K562 (cell line): ENCODE measurements at regions not wholly inside any gene's neighbourhood (a gene's known extent, or its start where the extent isn't known, plus 50 kb on each side); places are given as distances from the start of the nearest gene placed in this dataset.
"Not testable (repeated sequence)": the region's sequence is repeated elsewhere in the genome, so short reads cannot be mapped to it uniquely, and the experiment has no call there.

Experiments
- ATAC-seq: fragments of 200-7000 bp; cut with Tn5 transposase; 3 replicates; pipeline ENCODE4 v1.9.1; 2020; ENCODE audit warnings: moderate library complexity
- BruUV-seq: library from RNA; stranded (reverse); fragments of 400-500 nt; replicated peaks from 2 replicates; lab custom pipeline; 2021; lab: Mats Ljungman, UMichigan
- CTCF ChIA-PET: fragments of 300-600 bp; formaldehyde crosslinking; extraction: SDS; loops from one replicate; lab custom pipeline; 2021; ENCODE audit warnings: low intra/inter-chr PET ratio; lab: Yijun Ruan, JAX
- POLR2A ChIA-PET: fragments of 300-600, 350-650 bp; sonication (Branson Sonifier 250); formaldehyde crosslinking; extraction: SDS; loops from one replicate; lab custom pipeline; 2021; ENCODE audit warnings: antibody characterized with exemption, inconsistent platforms; lab: Yijun Ruan, JAX
- DNase-seq, 4 experiments: peaks; one replicate each; pipeline versions ENCODE4 v3.0.0 to v3.0.0-alpha.2; 2011 to 2018; ENCODE audit warnings: low spot score in 3 of 4, mixed read lengths in 3 of 4; ENCODE audit errors: extremely low read depth in 1 of 4
- FAIRE-seq: peaks from 2 replicates; lab custom pipeline; 2011; peaks lifted over from hg19 to GRCh38; lab: Jason Lieb, UNC
- H2AFZ ChIP-seq: 2 replicates; pipeline ENCODE4 v1.6.0; 2011; ENCODE audit warnings: low read depth, low read length, control low read depth, inconsistent platforms
- H3K27ac ChIP-seq: fragments of 200-600 bp; 3 replicates; pipeline ENCODE4 v1.8.0; 2011; ENCODE audit warnings: low read depth, mild to moderate bottlenecking, control low read depth, inconsistent platforms, low read length, moderate library complexity, mixed read lengths; ENCODE audit errors: extremely low read depth
- H3K27me3 ChIP-seq, 2 experiments: fragments of 300-600 bp in 1 of 2; 2 replicates in 1 of 2; 3 replicates in 1 of 2; pipeline versions ENCODE4 v1.6.0 to v1.8.0; 2011; ENCODE audit warnings: inconsistent platforms in 2 of 2, low read length in 2 of 2, mild to moderate bottlenecking in 1 of 2, mixed read lengths in 1 of 2, moderate library complexity in 1 of 2; ENCODE audit not compliant: control insufficient read depth in 2 of 2, insufficient read depth in 2 of 2
- H3K36me3 ChIP-seq: fragments of 300-600 bp; 3 replicates; pipeline ENCODE4 v1.8.0; 2011; ENCODE audit warnings: mild to moderate bottlenecking, low read length, inconsistent platforms; ENCODE audit not compliant: control insufficient read depth, insufficient read depth
- H3K4me1 ChIP-seq, 2 experiments: fragments of 200-600 bp in 1 of 2; replicated peaks in 1 of 2; 2 replicates in 1 of 2; 3 replicates in 1 of 2; pipeline versions ENCODE4 v1.5.1 to v1.8.0; 2011; ENCODE audit warnings: inconsistent platforms in 2 of 2, low read length in 2 of 2, mild to moderate bottlenecking in 1 of 2, mixed read lengths in 1 of 2, moderate library complexity in 1 of 2; ENCODE audit not compliant: control insufficient read depth in 2 of 2, insufficient read depth in 2 of 2
- H3K4me2 ChIP-seq: 2 replicates; pipeline ENCODE4 v1.6.1; 2011; ENCODE audit warnings: low read length, control low read depth, inconsistent platforms, mixed read lengths; ENCODE audit not compliant: insufficient read depth
- H3K4me3 ChIP-seq: fragments of 200-600 bp; sonication (generic), shearing (Covaris generic); 2 replicates; pipeline ENCODE4 v1.5.1; 2016; ENCODE audit warnings: control low read depth, inconsistent platforms
- H3K79me2 ChIP-seq: fragments of 200-600 bp; 3 replicates; pipeline ENCODE4 v1.8.0; 2011; ENCODE audit warnings: low read length, inconsistent platforms; ENCODE audit not compliant: control insufficient read depth, insufficient read depth
- H3K9ac ChIP-seq, 2 experiments: 2 replicates each; pipeline versions ENCODE4 v1.6.0 to v1.6.1; 2011; ENCODE audit warnings: low read depth in 2 of 2, low read length in 2 of 2, control low read depth in 1 of 2, inconsistent platforms in 1 of 2, mild to moderate bottlenecking in 1 of 2, mixed read lengths in 1 of 2; ENCODE audit not compliant: insufficient read depth in 1 of 2
- H3K9me1 ChIP-seq: one replicate; pipeline ENCODE4 v1.6.0; 2011; ENCODE audit warnings: inconsistent platforms, mild to moderate bottlenecking, low read length, moderate library complexity; ENCODE audit not compliant: control insufficient read depth, insufficient read depth
- H3K9me3 ChIP-seq: replicated peaks from 2 replicates; pipeline ENCODE4 v1.5.1; 2011; ENCODE audit warnings: low read depth, low read length, inconsistent platforms; ENCODE audit not compliant: control insufficient read depth, insufficient read depth
- H4K20me1 ChIP-seq: replicated peaks from 2 replicates; pipeline ENCODE4 v1.6.1; 2011; ENCODE audit warnings: low read length, inconsistent platforms, mixed read lengths; ENCODE audit not compliant: control insufficient read depth, insufficient read depth
- GATAD2B ChIP-seq: fragments of 450-650 bp; IDR thresholded peaks from 2 replicates; pipeline ENCODE4 v1.6.1; 2017; ENCODE audit warnings: mild to moderate bottlenecking, borderline replicate concordance
- MTA2 ChIP-seq: fragments of 450-650 bp; IDR thresholded peaks from 2 replicates; pipeline ENCODE4 v1.6.1; 2016; ENCODE audit warnings: low read depth
- PKNOX1 ChIP-seq: fragments of 450-650 bp; IDR thresholded peaks from 2 replicates; pipeline ENCODE4 v1.6.1; 2016
- REST ChIP-seq, 2 experiments: fragments of 450-650 bp; formaldehyde crosslinking in 1 of 2; IDR thresholded peaks; 2 replicates each; pipeline versions ENCODE4 v1.4.0 to v1.6.1; 2014 to 2020; ENCODE audit warnings: mild to moderate bottlenecking in 2 of 2, borderline replicate concordance in 1 of 2, low read depth in 1 of 2
- SOX6 ChIP-seq: fragments of 450-650 bp; IDR thresholded peaks from 2 replicates; pipeline ENCODE4 v1.6.1; 2014; ENCODE audit warnings: mild to moderate bottlenecking
- TSHZ1 ChIP-seq: fragments of 250-450 bp; sonication (Bioruptor Pico); IDR thresholded peaks from 2 replicates; pipeline ENCODE4 v1.4.0; 2020; ENCODE audit warnings: mild to moderate bottlenecking, moderate library complexity
- WGBS: fragments of 100-300 bp; shearing (Covaris generic); methylation state at CpG from one replicate; pipeline ENCODE4 v1.1.6; 2016; ENCODE audit warnings: low coverage, mixed read lengths; ENCODE audit not compliant: insufficient coverage; ENCODE audit errors: missing lambda C conversion rate; 5-methylcytosine and 5-hydroxymethylcytosine counted together
- in situ Hi-C: fragments of 300-500 bp; cut with MboI; formaldehyde crosslinking; loops from 4 replicates; pipeline ENCODE4 v1.15.0; 2018; ENCODE audit warnings: inconsistent platforms, mixed read lengths
- intact Hi-C: fragments of 100-400 bp; cut with micrococcal nuclease; formaldehyde crosslinking; loops from 2 replicates; pipeline ENCODE4 v1.14.2; 2022

- 0 out of 2 replicates have a peak, but pooled peaks have one; percentile 4 for TF ChIP-seq REST (IDR thresholded peaks at IDR 0.05; ENCODE audit: borderline replicate concordance)
- TF ChIP-seq REST (CRISPR knock-in tag; IDR thresholded peaks at IDR 0.05; ENCODE audit: low read depth): no peak
- no peak for TF ChIP-seq SOX6
- no peak for TF ChIP-seq TSHZ1
- TF ChIP-seq GATAD2B: no peak
- no peak for TF ChIP-seq MTA2
- peak; percentile 82 for TF ChIP-seq PKNOX1
These were observed 122.3 kb downstream of the BANF2 start (continued) for GRCh38 chr20:17822039-17822438.

GRCh38 chr20:17821606-17822005, 121.8 kb downstream of the BANF2 start:
- POLR2A ChIA-PET: interaction anchor here (0.7 kb wide), 1 partner anchor 144 kb away, joined by 3 read pairs; no protein-coding TSS in a partner anchor

More at GRCh38 chr20:17821606-17822005, 121.8 kb downstream of the BANF2 start:
- FAIRE-seq, H3K27ac ChIP-seq, BruUV-seq, H3K9me3 ChIP-seq, H3K9me1 ChIP-seq, H3K9ac ChIP-seq, H3K36me3 ChIP-seq, in situ Hi-C loops, intact Hi-C loops, DNase-seq, H3K4me1 ChIP-seq, H4K20me1 ChIP-seq, H3K4me2 ChIP-seq, H2AFZ ChIP-seq, CTCF ChIA-PET, H3K4me3 ChIP-seq, ATAC-seq, H3K79me2 ChIP-seq: not testable (repeated sequence)
- peaks cover 0 to 13% of the 10 kb centered on the region in 2 experiments; a peak in 2 of 5 replicates for H3K27me3 ChIP-seq
- whole genome bisulfite sequencing: 0% methylated on average over 2 of the region's 3 CpGs
